ENCODE measurements at regions not wholly inside any gene's neighbourhood (a gene's known extent, or its start where the extent isn't known, plus 50 kb on each side); places are given as distances from the start of the nearest gene placed in this dataset.

DNA sequence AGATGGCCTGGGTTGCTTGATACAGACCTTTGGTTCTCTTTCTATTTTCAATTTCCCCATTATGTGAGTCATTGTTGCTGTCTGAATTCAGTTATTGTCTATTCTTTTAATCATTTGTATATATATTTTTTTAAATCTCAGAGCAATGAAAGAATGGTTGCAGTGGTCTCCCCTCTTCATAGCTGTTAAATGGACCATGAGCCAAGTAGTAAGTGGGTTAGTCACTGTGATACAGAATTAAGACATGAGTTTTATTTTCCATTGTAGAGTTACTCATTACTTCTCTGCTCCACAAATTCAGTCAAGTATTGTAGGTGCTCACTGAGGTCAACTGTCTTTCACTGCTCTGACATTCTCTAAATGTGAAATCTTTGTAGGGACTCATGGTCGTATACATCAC is 174.6 kb upstream of the GRAMD2B start:
- Histone ChIP-seq H3K4me1 (ENCODE audit: control insufficient read depth in 4 of 4, insufficient read depth in 4 of 4, low read length in 3 of 4) (peaks cover 0 to 4% (median 3%) of the 10 kb centered on the region in 4 donors), H3K9ac (ENCODE audit: low read depth in 1 of 2, low read length in 2 of 2) (no peak overlapping the region), H3K9me3 (ENCODE audit: control insufficient read depth in 4 of 4, low read length in 3 of 4) (no peaks in the 10 kb centered on the region), H3K4me3 (ENCODE audit: low read depth in 1 of 3, low read length in 3 of 3) (no peak overlapping the region), H3K27me3 (ENCODE audit: control insufficient read depth in 4 of 4, insufficient read depth in 4 of 4, low read length in 3 of 4) (no peaks in the 10 kb centered on the region), H3K27ac (ENCODE audit: low read depth in 1 of 2, low read length in 2 of 2) (no peak overlapping the region), H3K36me3 (ENCODE audit: control insufficient read depth in 4 of 4, insufficient read depth in 3 of 4, low read depth in 1 of 4, low read length in 3 of 4) (no peaks in the 10 kb centered on the region)
- WGBS, result 72% methylated on average over 1 of the region's 1 CpG
- no peak for DNase-seq (ENCODE audit: low spot score)
- TF ChIP-seq HNF4G (IDR thresholded peaks at IDR 0.05) (no peak), SP1 (IDR thresholded peaks at IDR 0.05) (no peak), RXRA (IDR thresholded peaks at IDR 0.05) (no peak), EGR1 (IDR thresholded peaks at IDR 0.05; ENCODE audit: low read depth in 2 of 2) (no peak), GABPA (IDR thresholded peaks at IDR 0.05 in 1 of 2, conservative IDR thresholded peaks at IDR 0.05 in 1 of 2) (no peak), FOXA1 (IDR thresholded peaks at IDR 0.05) (no peak)
- TF ChIP-seq, protein P1, sequence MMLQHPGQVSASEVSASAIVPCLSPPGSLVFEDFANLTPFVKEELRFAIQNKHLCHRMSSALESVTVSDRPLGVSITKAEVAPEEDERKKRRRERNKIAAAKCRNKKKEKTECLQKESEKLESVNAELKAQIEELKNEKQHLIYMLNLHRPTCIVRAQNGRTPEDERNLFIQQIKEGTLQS (IDR thresholded peaks at IDR 0.05), result no peak
- TF ChIP-seq, protein P2, sequence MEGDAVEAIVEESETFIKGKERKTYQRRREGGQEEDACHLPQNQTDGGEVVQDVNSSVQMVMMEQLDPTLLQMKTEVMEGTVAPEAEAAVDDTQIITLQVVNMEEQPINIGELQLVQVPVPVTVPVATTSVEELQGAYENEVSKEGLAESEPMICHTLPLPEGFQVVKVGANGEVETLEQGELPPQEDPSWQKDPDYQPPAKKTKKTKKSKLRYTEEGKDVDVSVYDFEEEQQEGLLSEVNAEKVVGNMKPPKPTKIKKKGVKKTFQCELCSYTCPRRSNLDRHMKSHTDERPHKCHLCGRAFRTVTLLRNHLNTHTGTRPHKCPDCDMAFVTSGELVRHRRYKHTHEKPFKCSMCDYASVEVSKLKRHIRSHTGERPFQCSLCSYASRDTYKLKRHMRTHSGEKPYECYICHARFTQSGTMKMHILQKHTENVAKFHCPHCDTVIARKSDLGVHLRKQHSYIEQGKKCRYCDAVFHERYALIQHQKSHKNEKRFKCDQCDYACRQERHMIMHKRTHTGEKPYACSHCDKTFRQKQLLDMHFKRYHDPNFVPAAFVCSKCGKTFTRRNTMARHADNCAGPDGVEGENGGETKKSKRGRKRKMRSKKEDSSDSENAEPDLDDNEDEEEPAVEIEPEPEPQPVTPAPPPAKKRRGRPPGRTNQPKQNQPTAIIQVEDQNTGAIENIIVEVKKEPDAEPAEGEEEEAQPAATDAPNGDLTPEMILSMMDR (IDR thresholded peaks at IDR 0.05; ENCODE audit: low read depth, low read length, missing input control), result no peak

DNA sequence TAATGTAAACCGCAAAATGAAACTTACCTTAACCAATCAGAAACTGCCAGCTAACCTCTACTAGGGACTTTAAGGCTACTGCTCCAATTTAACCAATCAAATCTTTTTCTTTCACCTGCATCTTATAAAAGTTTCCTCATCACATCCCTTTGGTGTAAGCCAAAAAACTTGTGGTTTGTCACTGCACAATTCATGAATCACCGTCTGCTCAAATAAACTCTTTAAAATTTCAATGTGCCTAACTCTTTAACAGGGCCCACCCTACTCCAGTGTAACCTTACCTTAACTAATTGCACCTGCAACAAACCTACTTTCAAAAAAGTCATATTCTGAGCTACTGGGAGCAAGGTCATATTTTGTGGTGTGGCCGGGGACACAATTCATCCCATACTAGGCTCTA is 172.2 kb upstream of the GRAMD2B start:
- no peak overlapping the region for H3K27ac ChIP-seq (ENCODE audit: low read depth in 1 of 2, low read length in 2 of 2)
- H3K27me3 ChIP-seq (ENCODE audit: control insufficient read depth in 4 of 4, insufficient read depth in 4 of 4, low read length in 3 of 4), result no peaks in the 10 kb centered on the region
- no peak overlapping the region for H3K9ac ChIP-seq (ENCODE audit: low read depth in 1 of 2, low read length in 2 of 2)
- H3K4me1 ChIP-seq (ENCODE audit: control insufficient read depth in 4 of 4, insufficient read depth in 4 of 4, low read length in 3 of 4), result peaks cover 0 to 4% (median 3%) of the 10 kb centered on the region in 4 donors
- no peak for DNase-seq (ENCODE audit: low spot score)
- no peak overlapping the region for H3K4me3 ChIP-seq (ENCODE audit: low read depth in 1 of 3, low read length in 3 of 3)
- no peaks in the 10 kb centered on the region for H3K9me3 ChIP-seq (ENCODE audit: control insufficient read depth in 4 of 4, low read length in 3 of 4)
- TF ChIP-seq HNF4A (conservative IDR thresholded peaks at IDR 0.05) (no peak), GABPA (IDR thresholded peaks at IDR 0.05 in 1 of 2, conservative IDR thresholded peaks at IDR 0.05 in 1 of 2) (no peak), EGR1 (IDR thresholded peaks at IDR 0.05; ENCODE audit: low read depth in 2 of 2) (no peak), JUND (IDR thresholded peaks at IDR 0.05) (no peak), RAD21 (IDR thresholded peaks at IDR 0.05) (no peak), TAF1 (conservative IDR thresholded peaks at IDR 0.05) (no peak), FOXA1 (IDR thresholded peaks at IDR 0.05) (no peak), FOXA2 (IDR thresholded peaks at IDR 0.05) (no peak), NR2F2 (IDR thresholded peaks at IDR 0.05) (no peak)
- TF ChIP-seq, protein P3, sequence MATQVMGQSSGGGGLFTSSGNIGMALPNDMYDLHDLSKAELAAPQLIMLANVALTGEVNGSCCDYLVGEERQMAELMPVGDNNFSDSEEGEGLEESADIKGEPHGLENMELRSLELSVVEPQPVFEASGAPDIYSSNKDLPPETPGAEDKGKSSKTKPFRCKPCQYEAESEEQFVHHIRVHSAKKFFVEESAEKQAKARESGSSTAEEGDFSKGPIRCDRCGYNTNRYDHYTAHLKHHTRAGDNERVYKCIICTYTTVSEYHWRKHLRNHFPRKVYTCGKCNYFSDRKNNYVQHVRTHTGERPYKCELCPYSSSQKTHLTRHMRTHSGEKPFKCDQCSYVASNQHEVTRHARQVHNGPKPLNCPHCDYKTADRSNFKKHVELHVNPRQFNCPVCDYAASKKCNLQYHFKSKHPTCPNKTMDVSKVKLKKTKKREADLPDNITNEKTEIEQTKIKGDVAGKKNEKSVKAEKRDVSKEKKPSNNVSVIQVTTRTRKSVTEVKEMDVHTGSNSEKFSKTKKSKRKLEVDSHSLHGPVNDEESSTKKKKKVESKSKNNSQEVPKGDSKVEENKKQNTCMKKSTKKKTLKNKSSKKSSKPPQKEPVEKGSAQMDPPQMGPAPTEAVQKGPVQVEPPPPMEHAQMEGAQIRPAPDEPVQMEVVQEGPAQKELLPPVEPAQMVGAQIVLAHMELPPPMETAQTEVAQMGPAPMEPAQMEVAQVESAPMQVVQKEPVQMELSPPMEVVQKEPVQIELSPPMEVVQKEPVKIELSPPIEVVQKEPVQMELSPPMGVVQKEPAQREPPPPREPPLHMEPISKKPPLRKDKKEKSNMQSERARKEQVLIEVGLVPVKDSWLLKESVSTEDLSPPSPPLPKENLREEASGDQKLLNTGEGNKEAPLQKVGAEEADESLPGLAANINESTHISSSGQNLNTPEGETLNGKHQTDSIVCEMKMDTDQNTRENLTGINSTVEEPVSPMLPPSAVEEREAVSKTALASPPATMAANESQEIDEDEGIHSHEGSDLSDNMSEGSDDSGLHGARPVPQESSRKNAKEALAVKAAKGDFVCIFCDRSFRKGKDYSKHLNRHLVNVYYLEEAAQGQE (IDR thresholded peaks at IDR 0.05), result no peak
- TF ChIP-seq, protein P4, sequence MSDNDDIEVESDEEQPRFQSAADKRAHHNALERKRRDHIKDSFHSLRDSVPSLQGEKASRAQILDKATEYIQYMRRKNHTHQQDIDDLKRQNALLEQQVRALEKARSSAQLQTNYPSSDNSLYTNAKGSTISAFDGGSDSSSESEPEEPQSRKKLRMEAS (IDR thresholded peaks at IDR 0.05), result no peak
- no peaks in the 10 kb centered on the region for H3K36me3 ChIP-seq (ENCODE audit: control insufficient read depth in 4 of 4, insufficient read depth in 3 of 4, low read depth in 1 of 4, low read length in 3 of 4)
- 97% methylated on average over 3 of the region's 3 CpGs for WGBS

Data from liver (tissue), 8 donors.